ENCODE measurements at regions not wholly inside any gene's neighbourhood (a gene's known extent, or its start where the extent isn't known, plus 50 kb on each side); places are given as distances from the start of the nearest gene placed in this dataset.
"Not testable (repeated sequence)": the region's sequence is repeated elsewhere in the genome, so short reads cannot be mapped to it uniquely, and the experiment has no call there.

- not testable (repeated sequence) for H3K9me3 Mint-ChIP-seq; DNase-seq (ENCODE audit: extremely low spot score, unreplicated experiment); H3K4me3 Mint-ChIP-seq; H3K36me3 Mint-ChIP-seq; H3K27ac Mint-ChIP-seq
- peaks cover 16% of the 10 kb centered on the region for H3K27me3 Mint-ChIP-seq
- peaks cover 14% of the 10 kb centered on the region for H3K4me1 Mint-ChIP-seq (ENCODE audit: unreplicated experiment)
Measured at GRCh38 chr3:197459571-197459970, 96.2 kb downstream of the BDH1 start.

GRCh38 chr3:197458906-197459470 lies 96.8 kb downstream of the BDH1 start:
- no peak overlapping the region for H3K27ac Mint-ChIP-seq
- peaks cover 22% of the 10 kb centered on the region for H3K27me3 Mint-ChIP-seq
- DNase-seq (ENCODE audit: extremely low spot score, unreplicated experiment) = no peak
- no peaks in the 10 kb centered on the region for H3K9me3 Mint-ChIP-seq
- no peaks in the 10 kb centered on the region for H3K36me3 Mint-ChIP-seq
- peaks cover 12% of the 10 kb centered on the region for H3K4me1 Mint-ChIP-seq (ENCODE audit: unreplicated experiment)
- no peak overlapping the region for H3K4me3 Mint-ChIP-seq
- no peak for TF ChIP-seq CTCF (conservative IDR thresholded peaks at IDR 0.05)

GRCh38 chr3:197458179-197458707 lies 97.5 kb downstream of the BDH1 start:
- peak; percentile 54 for TF ChIP-seq CTCF (conservative IDR thresholded peaks at IDR 0.05)
- Mint-ChIP-seq H3K9me3 (no peaks in the 10 kb centered on the region), H3K36me3 (no peaks in the 10 kb centered on the region), H3K27me3 (peaks cover 24% of the 10 kb centered on the region), H3K4me1 (ENCODE audit: unreplicated experiment) (peaks cover 12% of the 10 kb centered on the region), H3K27ac (no peak overlapping the region), H3K4me3 (peak overlapping the region; percentile 28)
- no peak for DNase-seq (ENCODE audit: extremely low spot score, unreplicated experiment)

- Mint-ChIP-seq H3K4me3 (peak overlapping the region; percentile 84), H3K27ac (peak overlapping the region; percentile 74), H3K9me3 (no peaks in the 10 kb centered on the region), H3K36me3 (no peaks in the 10 kb centered on the region), H3K27me3 (peaks cover 24% of the 10 kb centered on the region), H3K4me1 (ENCODE audit: unreplicated experiment) (peaks cover 12% of the 10 kb centered on the region)
- no peak for TF ChIP-seq CTCF (conservative IDR thresholded peaks at IDR 0.05)
- DNase-seq (ENCODE audit: extremely low spot score, unreplicated experiment) = peak; percentile 86
Measured at GRCh38 chr3:197456261-197457091, 99.3 kb downstream of the BDH1 start.

GRCh38 chr3:197454841-197455240 lies 100.9 kb downstream of the BDH1 start:
- not testable (repeated sequence) for H3K27ac Mint-ChIP-seq; H3K9me3 Mint-ChIP-seq; H3K36me3 Mint-ChIP-seq; H3K4me3 Mint-ChIP-seq; DNase-seq (ENCODE audit: extremely low spot score, unreplicated experiment)
- Mint-ChIP-seq H3K4me1 (ENCODE audit: unreplicated experiment) (peaks cover 12% of the 10 kb centered on the region), H3K27me3 (peaks cover 24% of the 10 kb centered on the region)

- Mint-ChIP-seq H3K27ac (peak overlapping the region; percentile 12), H3K9me3 (no peaks in the 10 kb centered on the region), H3K27me3 (peaks cover 24% of the 10 kb centered on the region), H3K36me3 (no peaks in the 10 kb centered on the region), H3K4me3 (peak overlapping the region; percentile 34), H3K4me1 (ENCODE audit: unreplicated experiment) (peaks cover 12% of the 10 kb centered on the region)
- DNase-seq (ENCODE audit: extremely low spot score, unreplicated experiment) = no peak
- no peak for TF ChIP-seq CTCF (conservative IDR thresholded peaks at IDR 0.05)
Measured at GRCh38 chr3:197454014-197454413, 101.8 kb downstream of the BDH1 start.
